Neural cell (in vitro differentiated cells): ENCODE measurements at regions not wholly inside any gene's neighbourhood (a gene's known extent, or its start where the extent isn't known, plus 50 kb on each side); places are given as distances from the start of the nearest gene placed in this dataset.

Source experiments
- H2AFZ ChIP-seq: fragments of 200-600, 300-800 bp; sonication (generic), shearing (Covaris generic); 2 replicates; pipeline ENCODE4 v1.6.0; 2014; ENCODE audit warnings: low read depth, mild to moderate bottlenecking, antibody characterized with exemption, low read length, moderate library complexity
- H3F3A ChIP-seq: fragments of 200-600 bp; shearing (Covaris generic); 2 replicates; pipeline ENCODE4 v1.6.1; 2016; ENCODE audit warnings: mild to moderate bottlenecking, moderate library complexity, mixed read lengths, antibody characterized with exemption, low read length; ENCODE audit not compliant: insufficient read depth, poor library complexity, severe bottlenecking
- H3K27ac ChIP-seq: fragments of 200-600, 300-800 bp; sonication (generic), shearing (Covaris generic); 2 replicates; pipeline ENCODE4 v1.5.1; 2014; ENCODE audit warnings: mild to moderate bottlenecking, low read length, moderate library complexity
- H3K27me3 ChIP-seq: fragments of 300-800, 200-600 bp; sonication (generic), shearing (Covaris generic); 2 replicates; pipeline ENCODE4 v1.6.0; 2014; ENCODE audit warnings: mild to moderate bottlenecking, low read depth, low read length, moderate library complexity; ENCODE audit not compliant: insufficient read depth
- H3K36me3 ChIP-seq: fragments of 300-800, 200-600 bp; sonication (generic), shearing (Covaris generic); 2 replicates; pipeline ENCODE4 v1.5.1; 2014; ENCODE audit warnings: mild to moderate bottlenecking, antibody characterized with exemption, low read length, moderate library complexity; ENCODE audit not compliant: insufficient read depth
- H3K4me2 ChIP-seq: fragments of 300-800, 200-600 bp; sonication (generic), shearing (Covaris generic); 2 replicates; pipeline ENCODE4 v1.6.0; 2014; ENCODE audit warnings: mild to moderate bottlenecking, low read length
- H3K4me3 ChIP-seq: fragments of 300-800, 200-600 bp; sonication (generic), shearing (Covaris generic); 2 replicates; pipeline ENCODE4 v1.5.1; 2014; ENCODE audit warnings: mild to moderate bottlenecking, low read length, moderate library complexity
- H3K79me2 ChIP-seq: fragments of 200-600 bp; shearing (Covaris generic); replicated peaks from 2 replicates; pipeline ENCODE4 v1.6.0; 2014; ENCODE audit warnings: mild to moderate bottlenecking, low read length, moderate library complexity; ENCODE audit not compliant: insufficient read depth
- H3K9ac ChIP-seq: fragments of 300-800, 200-600 bp; sonication (generic), shearing (Covaris generic); 2 replicates; pipeline ENCODE4 v1.6.1; 2016; ENCODE audit warnings: mild to moderate bottlenecking, low read length, mixed read lengths
- H3K9me2 ChIP-seq: fragments of 200-600 bp; shearing (Covaris generic); 2 replicates; pipeline ENCODE4 v1.6.1; 2016; ENCODE audit warnings: mild to moderate bottlenecking, low read length, mixed read lengths; ENCODE audit not compliant: insufficient read depth
- H3K9me3 ChIP-seq: fragments of 200-600, 300-800 bp; sonication (generic), shearing (Covaris generic); 2 replicates; pipeline ENCODE4 v1.6.1; 2016; ENCODE audit warnings: mild to moderate bottlenecking, mixed run types, low read length, moderate library complexity, mixed read lengths
- H4K20me1 ChIP-seq: fragments of 200-600 bp; shearing (Covaris generic); 2 replicates; pipeline ENCODE4 v1.6.1; 2016; ENCODE audit warnings: mild to moderate bottlenecking, mixed run types; ENCODE audit not compliant: insufficient read depth
- EP300 ChIP-seq: fragments of 450-650 bp; conservative IDR thresholded peaks from 2 replicates; pipeline ENCODE4 v1.6.1; 2014; ENCODE audit warnings: antibody characterized with exemption, mild to moderate bottlenecking, moderate library complexity; ENCODE audit not compliant: poor library complexity, severe bottlenecking
- EZH2 ChIP-seq: fragments of 200-600, 300-800 bp; shearing (Covaris generic), sonication (generic); IDR thresholded peaks from 2 replicates; pipeline ENCODE4 v1.6.1; 2014; ENCODE audit warnings: antibody characterized with exemption, low read length, borderline replicate concordance, mild to moderate bottlenecking; ENCODE audit not compliant: insufficient read depth, poor library complexity, severe bottlenecking
- MXI1 ChIP-seq: fragments of 450-650 bp; conservative IDR thresholded peaks from 2 replicates; pipeline ENCODE4 v1.6.1; 2014; ENCODE audit warnings: antibody characterized with exemption, mild to moderate bottlenecking; ENCODE audit not compliant: poor library complexity, severe bottlenecking
- POLR2AphosphoS5 ChIP-seq: IDR thresholded peaks from 2 replicates; pipeline ENCODE4 v1.6.1; 2012
- RAD21 ChIP-seq: fragments of 450-650 bp; conservative IDR thresholded peaks from 2 replicates; pipeline ENCODE4 v1.6.1; 2014; ENCODE audit warnings: antibody characterized with exemption, mild to moderate bottlenecking, moderate library complexity
- SMC3 ChIP-seq: fragments of 450-650 bp; conservative IDR thresholded peaks from 2 replicates; pipeline ENCODE4 v1.6.1; 2014; ENCODE audit warnings: antibody characterized with exemption, mild to moderate bottlenecking, moderate library complexity; ENCODE audit not compliant: poor library complexity
- TAF1 ChIP-seq: IDR thresholded peaks from 2 replicates; pipeline ENCODE4 v1.6.1; 2012; ENCODE audit warnings: low read depth
- TF ChIP-seq, protein P1 (sequence below): fragments of 450-650 bp; IDR thresholded peaks from 2 replicates; pipeline ENCODE4 v1.5.1; 2014; ENCODE audit warnings: antibody characterized with exemption, mild to moderate bottlenecking, moderate library complexity; ENCODE audit not compliant: poor library complexity, severe bottlenecking
- TF ChIP-seq, protein P2 (sequence below): IDR thresholded peaks from 2 replicates; pipeline ENCODE4 v1.6.1; 2012; ENCODE audit warnings: borderline replicate concordance

DNA sequence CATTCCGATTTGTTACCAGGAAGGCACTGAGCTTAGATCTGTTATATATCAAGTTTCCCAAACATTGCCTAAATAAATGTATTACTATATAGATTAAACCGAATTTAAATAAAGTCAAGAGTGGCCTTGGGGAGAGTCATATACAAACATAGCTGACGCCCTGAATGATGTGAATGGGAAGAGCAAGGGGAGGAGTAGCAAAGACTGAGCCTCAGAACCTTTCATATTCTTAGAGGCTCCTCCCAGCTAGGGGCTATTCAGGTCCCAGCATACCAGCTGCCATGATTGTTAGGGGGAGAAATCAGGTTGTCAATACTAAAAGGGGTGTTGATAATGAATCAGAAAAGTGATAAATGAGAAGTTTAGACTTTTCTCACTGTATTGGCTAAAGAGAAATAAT is 64.7 kb upstream of the ITGB1 start:
- TF ChIP-seq EZH2 (no peak), RAD21 (no peak), POLR2AphosphoS5 (no peak), EP300 (no peak), MXI1 (no peak), TAF1 (no peak), SMC3 (no peak)
- TF ChIP-seq, protein P1, sequence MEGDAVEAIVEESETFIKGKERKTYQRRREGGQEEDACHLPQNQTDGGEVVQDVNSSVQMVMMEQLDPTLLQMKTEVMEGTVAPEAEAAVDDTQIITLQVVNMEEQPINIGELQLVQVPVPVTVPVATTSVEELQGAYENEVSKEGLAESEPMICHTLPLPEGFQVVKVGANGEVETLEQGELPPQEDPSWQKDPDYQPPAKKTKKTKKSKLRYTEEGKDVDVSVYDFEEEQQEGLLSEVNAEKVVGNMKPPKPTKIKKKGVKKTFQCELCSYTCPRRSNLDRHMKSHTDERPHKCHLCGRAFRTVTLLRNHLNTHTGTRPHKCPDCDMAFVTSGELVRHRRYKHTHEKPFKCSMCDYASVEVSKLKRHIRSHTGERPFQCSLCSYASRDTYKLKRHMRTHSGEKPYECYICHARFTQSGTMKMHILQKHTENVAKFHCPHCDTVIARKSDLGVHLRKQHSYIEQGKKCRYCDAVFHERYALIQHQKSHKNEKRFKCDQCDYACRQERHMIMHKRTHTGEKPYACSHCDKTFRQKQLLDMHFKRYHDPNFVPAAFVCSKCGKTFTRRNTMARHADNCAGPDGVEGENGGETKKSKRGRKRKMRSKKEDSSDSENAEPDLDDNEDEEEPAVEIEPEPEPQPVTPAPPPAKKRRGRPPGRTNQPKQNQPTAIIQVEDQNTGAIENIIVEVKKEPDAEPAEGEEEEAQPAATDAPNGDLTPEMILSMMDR, result no peak
- TF ChIP-seq, protein P2, sequence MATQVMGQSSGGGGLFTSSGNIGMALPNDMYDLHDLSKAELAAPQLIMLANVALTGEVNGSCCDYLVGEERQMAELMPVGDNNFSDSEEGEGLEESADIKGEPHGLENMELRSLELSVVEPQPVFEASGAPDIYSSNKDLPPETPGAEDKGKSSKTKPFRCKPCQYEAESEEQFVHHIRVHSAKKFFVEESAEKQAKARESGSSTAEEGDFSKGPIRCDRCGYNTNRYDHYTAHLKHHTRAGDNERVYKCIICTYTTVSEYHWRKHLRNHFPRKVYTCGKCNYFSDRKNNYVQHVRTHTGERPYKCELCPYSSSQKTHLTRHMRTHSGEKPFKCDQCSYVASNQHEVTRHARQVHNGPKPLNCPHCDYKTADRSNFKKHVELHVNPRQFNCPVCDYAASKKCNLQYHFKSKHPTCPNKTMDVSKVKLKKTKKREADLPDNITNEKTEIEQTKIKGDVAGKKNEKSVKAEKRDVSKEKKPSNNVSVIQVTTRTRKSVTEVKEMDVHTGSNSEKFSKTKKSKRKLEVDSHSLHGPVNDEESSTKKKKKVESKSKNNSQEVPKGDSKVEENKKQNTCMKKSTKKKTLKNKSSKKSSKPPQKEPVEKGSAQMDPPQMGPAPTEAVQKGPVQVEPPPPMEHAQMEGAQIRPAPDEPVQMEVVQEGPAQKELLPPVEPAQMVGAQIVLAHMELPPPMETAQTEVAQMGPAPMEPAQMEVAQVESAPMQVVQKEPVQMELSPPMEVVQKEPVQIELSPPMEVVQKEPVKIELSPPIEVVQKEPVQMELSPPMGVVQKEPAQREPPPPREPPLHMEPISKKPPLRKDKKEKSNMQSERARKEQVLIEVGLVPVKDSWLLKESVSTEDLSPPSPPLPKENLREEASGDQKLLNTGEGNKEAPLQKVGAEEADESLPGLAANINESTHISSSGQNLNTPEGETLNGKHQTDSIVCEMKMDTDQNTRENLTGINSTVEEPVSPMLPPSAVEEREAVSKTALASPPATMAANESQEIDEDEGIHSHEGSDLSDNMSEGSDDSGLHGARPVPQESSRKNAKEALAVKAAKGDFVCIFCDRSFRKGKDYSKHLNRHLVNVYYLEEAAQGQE, result no peak

DNA sequence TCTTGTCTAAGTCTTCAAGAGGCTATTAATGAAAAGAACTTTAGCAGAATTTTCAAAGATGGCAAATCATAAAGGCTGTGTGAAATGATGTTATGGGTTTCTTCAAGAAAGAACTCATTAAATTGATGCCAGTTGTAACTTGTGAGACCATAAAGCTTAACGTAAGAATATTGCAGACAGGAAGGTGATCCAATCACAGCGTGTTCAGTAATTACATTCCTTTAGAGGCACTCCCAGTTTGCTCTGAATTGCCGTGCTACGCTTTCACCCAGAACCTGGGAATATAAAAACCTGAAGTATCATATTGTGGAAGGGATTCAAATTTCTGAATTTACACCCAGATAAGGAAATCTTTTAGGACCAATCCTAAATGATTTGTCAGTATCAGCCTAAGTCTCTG is 64.1 kb upstream of the ITGB1 start:
- H3K36me3 ChIP-seq, result no peaks in the 10 kb centered on the region
- H3K9me2 ChIP-seq, result no peaks in the 10 kb centered on the region
- H3K27ac ChIP-seq, result no peak overlapping the region
- no peaks in the 10 kb centered on the region for H3K27me3 ChIP-seq
- H3K4me2 ChIP-seq, result no peak overlapping the region
- H3F3A ChIP-seq, result no peaks in the 10 kb centered on the region
- no peak overlapping the region for H2AFZ ChIP-seq
- H3K9ac ChIP-seq, result no peak overlapping the region
- H3K79me2 ChIP-seq, result no peaks in the 10 kb centered on the region
- H4K20me1 ChIP-seq, result no peaks in the 10 kb centered on the region
- no peaks in the 10 kb centered on the region for H3K9me3 ChIP-seq
- no peak for TF ChIP-seq EZH2
- H3K4me3 ChIP-seq, result no peak overlapping the region

More for the DNA sequence above, 64.7 kb upstream of the ITGB1 start:
- Histone ChIP-seq H3K4me2 (no peak overlapping the region), H3K9ac (no peak overlapping the region), H3K4me3 (no peak overlapping the region), H3K9me3 (no peaks in the 10 kb centered on the region), H3K36me3 (no peaks in the 10 kb centered on the region), H3K79me2 (no peaks in the 10 kb centered on the region), H3K27me3 (no peaks in the 10 kb centered on the region), H3K9me2 (no peaks in the 10 kb centered on the region), H4K20me1 (no peaks in the 10 kb centered on the region), H3F3A (no peaks in the 10 kb centered on the region), H2AFZ (no peak overlapping the region), H3K27ac (no peak overlapping the region)

DNA sequence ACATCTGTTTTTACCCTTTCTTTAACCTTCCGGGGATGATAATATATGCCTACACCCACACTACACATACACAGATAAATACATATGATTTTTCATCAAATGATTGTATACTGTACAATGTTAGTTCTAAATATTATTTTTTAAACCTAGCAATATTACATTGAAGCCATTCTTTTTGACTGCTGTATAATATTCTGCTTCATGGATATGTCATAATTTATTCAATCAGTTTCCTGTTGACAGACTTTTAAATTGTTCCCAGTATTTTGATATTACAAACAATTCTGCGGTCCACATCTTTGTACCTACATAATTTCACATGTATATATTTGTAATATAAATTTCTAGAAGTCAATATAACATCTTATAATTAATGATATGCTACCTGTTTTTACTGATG is 59.0 kb upstream of the ITGB1 start:
- no peak overlapping the region for H2AFZ ChIP-seq
- H3K9me3 ChIP-seq, result no peaks in the 10 kb centered on the region
- H4K20me1 ChIP-seq, result no peaks in the 10 kb centered on the region
- no peaks in the 10 kb centered on the region for H3K27me3 ChIP-seq
- no peak overlapping the region for H3K4me3 ChIP-seq
- no peaks in the 10 kb centered on the region for H3K9me2 ChIP-seq
- no peak overlapping the region for H3K9ac ChIP-seq
- H3K4me2 ChIP-seq, result no peak overlapping the region
- TF ChIP-seq MXI1 (no peak), TAF1 (no peak), EZH2 (no peak), POLR2AphosphoS5 (no peak), SMC3 (no peak), EP300 (no peak)
- TF ChIP-seq, protein P1, result no peak
- TF ChIP-seq, protein P2, result no peak
- H3K36me3 ChIP-seq, result no peaks in the 10 kb centered on the region
- no peaks in the 10 kb centered on the region for H3F3A ChIP-seq
- no peaks in the 10 kb centered on the region for H3K79me2 ChIP-seq
- no peak overlapping the region for H3K27ac ChIP-seq
